HG02840 (cell line): ENCODE measurements at regions not wholly inside any gene's neighbourhood (a gene's known extent, or its start where the extent isn't known, plus 50 kb on each side); places are given as distances from the start of the nearest gene placed in this dataset.
"Not testable (repeated sequence)": the region's sequence is repeated elsewhere in the genome, so short reads cannot be mapped to it uniquely, and the experiment has no call there.

ENCODE experiments used
- ATAC-seq: cut with Tn5 transposase; IDR thresholded peaks from one replicate; pipeline ENCODE4 v1.9.1; 2021; ENCODE audit warnings: mild to moderate bottlenecking, moderate library complexity, moderate number of reproducible peaks; ENCODE audit not compliant: unreplicated experiment, low FRiP score

DNA sequence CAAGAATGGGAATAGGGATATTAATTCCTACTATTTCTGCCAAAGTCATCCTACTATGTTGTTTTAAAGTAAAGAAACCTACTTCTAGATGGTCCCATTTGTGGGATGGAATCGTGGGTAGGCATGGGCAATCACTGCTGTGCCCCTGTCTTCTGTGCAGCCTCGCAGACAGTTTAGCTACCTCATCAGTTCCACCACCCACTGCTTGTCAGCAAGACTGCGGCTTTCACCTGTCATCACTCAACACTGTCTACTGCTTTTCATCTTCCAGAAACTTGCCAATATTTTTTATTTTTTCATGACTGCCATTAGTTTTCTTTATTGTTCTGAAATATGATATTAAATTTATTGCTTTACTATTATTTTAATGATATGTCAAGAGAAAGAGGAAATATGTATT lies 368.1 kb upstream of the KYNU start:
- ATAC-seq: no peak

DNA sequence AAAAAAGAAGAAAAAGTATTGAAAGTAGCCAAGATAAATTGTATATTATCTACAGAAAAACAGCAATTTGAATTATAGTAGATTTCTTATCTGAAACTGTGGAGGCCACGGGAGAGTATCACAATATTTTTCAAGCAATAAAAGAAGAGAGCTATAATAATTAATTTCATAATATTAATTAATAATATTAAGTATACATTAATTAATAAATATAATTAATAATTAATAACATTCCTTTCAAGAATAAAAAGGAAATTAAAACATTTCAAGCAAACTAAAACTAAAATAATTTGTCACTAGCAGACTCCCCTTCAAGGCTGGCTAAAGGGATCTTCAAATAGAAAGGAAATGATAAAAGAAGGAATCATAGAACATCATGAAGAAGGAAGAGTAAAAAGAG lies 372.7 kb upstream of the KYNU start:
- ATAC-seq: no peak

DNA sequence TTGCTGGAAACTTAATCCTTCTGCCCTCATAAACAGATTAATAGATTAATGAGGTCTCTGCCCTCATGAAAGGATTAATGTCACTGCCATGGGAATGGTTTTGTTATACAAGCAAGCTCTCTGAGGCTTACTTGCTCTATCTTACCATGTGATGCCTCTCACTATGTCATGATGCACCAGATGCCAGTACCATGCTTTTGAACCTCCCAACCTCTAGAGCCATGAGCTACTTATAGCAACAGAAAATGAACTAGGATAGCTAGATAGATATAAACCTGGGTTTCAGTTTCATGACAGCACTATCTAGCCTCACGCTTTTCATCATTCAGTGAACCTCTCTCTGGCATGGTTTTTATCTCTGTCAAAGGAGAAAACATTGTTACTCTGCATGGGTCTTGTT lies 371.6 kb upstream of the LRP1B start:
- no peak for ATAC-seq

DNA sequence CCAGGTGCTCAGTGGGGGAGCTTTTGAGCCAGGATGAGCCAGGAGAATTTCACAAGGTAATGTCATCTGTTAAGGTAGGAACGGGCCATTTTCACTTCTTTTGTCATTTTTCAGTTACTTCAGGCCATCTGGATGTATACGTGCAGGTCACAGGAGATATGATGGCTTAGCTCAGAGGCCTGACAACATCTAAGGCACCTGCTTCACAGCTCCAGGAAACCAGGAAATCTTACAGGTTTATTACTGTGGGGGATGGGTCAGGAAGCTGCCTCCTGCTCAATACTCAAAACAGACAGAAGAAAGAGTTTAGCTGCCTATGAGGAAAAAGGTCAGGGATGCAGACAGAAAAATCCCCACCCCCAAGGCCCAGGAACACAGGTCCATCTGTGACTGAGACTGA lies 364.3 kb upstream of the LRP1B start:
- no peak for ATAC-seq

DNA sequence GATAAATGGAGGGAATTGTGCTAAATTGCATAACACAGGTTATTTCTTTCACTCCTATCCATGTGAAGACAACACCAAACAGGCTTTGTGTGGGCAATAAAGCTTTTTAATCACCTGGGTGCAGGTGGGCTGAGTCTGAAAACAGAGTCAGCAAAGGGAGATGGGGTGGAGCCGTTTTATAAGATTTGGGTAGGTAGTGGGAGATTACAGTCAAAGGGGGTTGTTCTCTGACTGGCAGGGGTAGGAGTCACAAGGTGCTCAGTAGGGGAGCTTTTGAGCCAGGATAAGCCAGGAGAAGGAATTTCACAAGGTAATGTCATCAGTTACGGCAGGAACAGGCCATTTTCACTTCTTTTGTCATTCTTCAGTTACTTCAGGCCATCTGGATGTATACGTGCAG lies 358.8 kb upstream of the LRP1B start:
- not testable (repeated sequence) for ATAC-seq

DNA sequence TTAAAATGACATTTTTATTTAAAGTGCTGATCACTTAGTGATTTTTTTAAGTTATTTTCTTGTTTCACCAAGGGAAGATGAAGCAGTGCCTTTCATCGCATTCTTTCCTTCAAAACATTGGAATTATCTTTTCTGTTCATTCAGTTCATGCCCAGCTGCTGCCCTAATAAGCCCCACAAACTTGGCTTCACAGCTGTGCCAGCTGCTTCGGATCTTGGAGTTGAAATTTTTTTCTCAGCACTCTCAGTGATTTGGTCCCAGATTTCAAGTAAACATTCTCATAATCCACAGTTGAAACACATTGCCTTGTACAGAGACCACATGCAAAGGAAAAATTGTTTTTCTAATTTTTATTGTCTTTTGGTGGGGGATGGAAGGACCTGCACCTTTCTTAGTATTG lies 353.3 kb upstream of the LRP1B start:
- no peak for ATAC-seq

DNA sequence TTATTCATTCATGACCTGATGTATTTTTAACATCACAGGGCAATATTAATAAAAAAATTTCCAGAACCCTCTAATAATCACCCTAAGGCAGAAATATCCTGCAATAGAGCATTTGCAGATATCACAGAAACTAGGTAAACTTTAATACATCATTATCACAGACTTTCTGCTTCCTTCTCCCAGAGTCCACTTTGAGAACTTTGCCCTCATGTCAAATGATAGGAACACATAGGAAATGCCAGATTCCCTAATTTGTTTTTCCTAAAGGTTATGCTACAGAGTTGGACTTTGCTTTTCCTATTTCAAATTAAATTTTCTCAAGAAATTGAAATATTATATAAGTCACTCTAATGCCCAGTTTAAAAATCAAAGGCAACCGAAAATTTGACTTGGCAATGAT lies 352.8 kb upstream of the LRP1B start:
- no peak for ATAC-seq

DNA sequence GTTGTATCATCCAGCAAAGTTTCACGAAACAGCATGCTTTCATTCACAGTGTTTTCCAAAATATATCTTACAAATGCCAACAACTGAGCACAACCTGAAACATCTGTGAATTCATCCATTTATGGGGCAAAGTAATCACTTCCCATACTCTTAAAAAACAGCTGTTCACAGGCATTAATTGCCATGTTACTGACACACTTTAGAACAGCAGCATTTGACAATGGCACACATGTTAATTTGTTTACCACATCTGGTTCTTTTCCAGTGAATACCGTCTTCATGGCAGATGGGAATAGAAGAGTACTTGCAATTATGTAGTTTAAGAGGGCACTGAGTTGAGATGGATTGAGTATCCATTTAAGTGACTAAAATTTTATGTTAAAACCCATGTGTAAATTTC lies 347.4 kb upstream of the LRP1B start:
- no peak for ATAC-seq

DNA sequence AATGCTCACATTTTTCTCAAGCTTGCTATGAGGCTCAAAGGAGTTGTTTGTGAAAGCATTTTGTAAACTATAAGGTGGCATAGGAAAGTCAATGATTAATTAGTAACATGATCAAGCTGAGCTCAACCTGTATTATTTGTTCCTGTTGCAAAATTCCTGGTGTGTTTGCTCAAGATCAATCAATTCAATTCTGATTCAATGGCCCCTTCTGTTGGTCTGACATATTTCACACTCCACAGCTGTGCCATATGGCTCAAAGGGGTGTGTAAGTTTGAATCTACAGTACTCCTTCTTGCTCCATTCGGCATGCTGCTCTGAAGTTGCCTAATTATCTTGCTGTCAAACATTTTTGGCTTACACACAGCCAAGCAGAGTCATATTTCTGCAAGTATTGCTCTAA lies 341.6 kb upstream of the LRP1B start:
- ATAC-seq: no peak

DNA sequence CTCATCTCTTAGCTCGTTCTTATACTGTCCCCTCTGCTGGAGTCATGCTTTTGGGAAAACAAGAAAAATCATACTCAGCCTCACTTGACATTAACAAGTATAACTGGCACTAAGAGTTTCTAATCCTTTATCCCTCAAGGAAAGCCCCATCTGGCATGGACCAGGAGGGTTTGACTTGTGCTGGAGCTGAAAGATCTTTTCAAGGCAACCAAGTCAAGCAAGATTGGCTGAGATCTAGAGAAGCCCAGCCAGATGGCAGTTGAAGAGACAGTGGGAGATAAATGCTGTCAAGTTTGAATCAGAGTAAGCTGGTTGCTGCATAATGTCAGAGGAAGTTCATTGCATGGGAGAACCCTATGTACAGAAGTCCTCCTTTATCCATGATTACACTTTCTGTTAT lies 336.5 kb upstream of the LRP1B start:
- ATAC-seq: no peak

DNA sequence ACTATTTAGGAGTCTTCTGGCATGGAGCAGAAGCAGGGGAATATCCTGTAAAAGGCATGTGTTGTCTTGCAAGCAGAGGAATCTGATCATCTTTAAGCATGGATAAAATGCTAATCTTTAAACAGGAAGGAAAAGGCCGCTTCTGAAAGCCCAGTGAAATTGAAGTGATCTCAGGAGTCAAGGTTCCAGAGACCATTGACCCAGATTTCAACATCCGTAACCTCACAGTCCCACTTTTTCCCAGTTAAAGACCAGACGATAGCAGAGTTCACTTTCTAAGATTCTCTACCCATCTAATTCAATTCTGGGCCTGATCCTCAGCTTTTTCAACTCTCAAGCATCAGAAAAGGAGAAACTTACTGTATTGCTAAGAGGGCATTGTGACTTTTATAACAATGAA lies 332.2 kb upstream of the LRP1B start:
- ATAC-seq: no peak

DNA sequence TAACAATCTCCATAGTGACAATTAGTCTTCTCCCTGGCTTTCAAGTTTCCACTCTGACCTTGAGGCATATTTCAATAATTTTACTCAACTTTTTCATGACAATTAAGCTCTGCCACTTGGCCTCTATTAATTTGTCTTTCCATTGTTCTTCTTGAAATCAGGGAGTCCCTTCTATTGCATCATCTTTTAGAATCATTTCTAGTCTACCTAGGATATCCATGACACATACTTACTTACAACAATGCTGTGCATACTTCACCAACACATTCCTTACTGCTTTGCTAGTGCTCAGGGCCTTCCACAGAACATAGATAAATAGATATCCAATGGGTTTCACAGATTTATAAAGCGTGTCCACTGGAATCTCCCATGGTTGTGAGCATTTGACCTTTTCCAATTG lies 331.5 kb upstream of the LRP1B start:
- ATAC-seq: no peak

DNA sequence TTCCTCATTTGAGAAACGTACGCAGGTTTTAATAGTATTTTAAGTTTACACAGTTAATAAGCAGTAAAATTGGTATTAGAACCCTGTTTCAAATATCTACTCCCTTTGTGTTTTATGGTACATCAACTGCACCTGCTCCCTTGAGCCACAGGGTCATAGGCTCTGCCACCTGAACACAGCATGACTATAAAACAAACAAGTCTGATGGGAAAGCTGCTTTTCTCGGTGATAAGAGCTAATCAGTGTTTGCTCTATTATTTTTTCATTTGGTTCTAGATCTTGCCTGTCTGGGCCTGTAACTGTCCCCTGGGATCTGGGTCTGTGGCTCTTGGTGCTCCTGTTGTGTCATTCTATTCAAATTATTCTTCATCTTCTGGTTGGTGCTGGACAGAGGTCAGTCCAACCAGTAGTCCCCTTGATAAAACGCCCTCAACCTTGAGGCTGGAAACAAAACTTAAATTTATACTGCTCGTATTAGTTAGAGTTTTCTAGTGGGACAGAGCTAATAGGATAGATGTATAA lies 314.8 kb upstream of the LRP1B start:
- no peak for ATAC-seq

DNA sequence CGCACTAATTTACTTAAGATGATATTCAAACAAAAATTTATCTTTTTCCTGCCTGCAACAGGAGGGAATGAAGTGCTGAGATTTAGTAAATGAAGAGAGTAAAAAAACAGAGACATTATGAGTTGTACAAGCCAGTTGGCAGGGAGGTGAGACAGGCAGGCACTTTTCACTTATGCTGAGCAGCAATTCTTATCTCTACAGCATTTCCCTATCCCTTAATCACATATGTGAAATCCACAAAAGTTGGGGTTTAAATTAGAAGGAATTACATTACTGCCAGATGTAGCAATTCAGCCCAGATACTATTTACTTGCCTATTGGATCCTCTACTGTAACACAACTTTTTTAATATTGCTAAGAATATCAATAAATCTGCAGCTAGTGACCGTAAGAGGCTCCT lies 314.2 kb upstream of the LRP1B start:
- no peak for ATAC-seq

DNA sequence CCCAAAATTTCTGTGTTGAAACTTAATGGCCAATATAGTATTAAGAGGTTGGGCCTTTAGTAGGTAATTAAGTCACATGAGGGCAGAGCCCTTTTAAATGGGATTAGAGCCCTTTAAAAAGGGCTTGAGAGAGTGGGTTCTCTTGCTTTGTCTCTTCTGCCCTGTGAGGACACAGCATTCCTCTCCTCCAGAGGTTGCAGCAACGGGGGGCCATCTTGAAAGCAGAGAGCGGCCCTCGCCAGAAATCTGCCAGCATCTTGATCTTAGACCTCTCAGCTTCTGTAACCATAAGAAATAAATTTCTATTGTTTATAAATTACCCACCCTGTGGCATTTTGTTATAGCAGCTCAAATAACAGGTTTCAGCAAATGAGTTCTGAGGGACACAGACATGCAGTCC lies 305.0 kb upstream of the LRP1B start:
- ATAC-seq: no peak

DNA sequence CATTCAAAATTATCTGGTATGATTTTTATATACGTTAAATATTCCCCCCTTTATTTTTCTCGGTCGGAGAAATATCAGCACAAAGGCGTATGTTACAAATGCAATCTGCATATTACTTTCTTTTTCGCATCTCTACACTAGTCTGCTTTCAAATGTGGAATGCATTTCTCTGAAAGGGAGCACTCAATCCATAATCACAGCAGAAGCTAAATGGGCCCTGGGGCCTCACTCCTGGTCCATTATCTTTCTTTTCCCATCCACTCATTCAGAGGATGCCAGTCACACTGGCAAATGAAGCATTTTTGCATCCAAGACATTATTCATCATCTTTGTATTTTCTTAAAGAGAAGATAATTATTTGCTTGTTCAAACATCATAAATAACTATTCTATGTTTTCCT lies 295.2 kb upstream of the LRP1B start:
- no peak for ATAC-seq

DNA sequence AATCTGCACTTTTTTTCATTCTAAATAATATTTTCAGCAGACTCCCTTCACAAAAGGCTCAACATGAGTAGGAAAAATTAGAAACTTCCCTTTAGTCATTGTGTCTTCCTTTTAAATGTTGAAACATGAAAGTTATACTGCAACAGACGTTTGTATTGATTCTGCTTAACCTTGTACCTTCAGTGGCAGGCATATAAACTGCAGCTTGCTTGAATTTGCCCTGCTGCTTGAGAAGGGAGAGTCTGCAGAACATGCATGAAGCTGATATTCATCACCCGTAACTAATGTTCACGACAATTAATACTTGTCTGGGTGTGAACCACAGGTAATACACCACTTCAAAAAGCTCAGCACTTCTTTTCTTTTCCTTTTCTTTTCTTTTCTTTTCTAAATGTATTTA lies 294.7 kb upstream of the LRP1B start:
- no peak for ATAC-seq

DNA sequence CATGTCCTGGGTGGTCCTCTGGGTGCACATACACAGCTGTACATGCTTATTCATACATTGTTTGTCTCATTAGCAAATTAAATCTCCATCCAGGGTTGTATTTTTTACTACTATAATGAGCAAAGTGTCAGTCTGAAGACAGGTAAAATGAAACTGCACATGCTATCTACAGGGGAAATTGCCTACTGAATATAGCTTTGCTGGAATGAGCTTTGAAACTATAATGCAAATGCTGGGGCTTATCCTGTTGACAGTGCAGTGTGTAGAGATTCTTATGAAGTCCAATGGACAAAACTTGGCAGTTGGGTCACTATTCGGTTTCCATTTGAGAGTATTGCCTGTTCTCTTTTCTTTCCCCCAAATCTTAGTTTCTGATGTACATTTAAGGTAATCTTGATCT lies 292.8 kb upstream of the LRP1B start:
- ATAC-seq: no peak

DNA sequence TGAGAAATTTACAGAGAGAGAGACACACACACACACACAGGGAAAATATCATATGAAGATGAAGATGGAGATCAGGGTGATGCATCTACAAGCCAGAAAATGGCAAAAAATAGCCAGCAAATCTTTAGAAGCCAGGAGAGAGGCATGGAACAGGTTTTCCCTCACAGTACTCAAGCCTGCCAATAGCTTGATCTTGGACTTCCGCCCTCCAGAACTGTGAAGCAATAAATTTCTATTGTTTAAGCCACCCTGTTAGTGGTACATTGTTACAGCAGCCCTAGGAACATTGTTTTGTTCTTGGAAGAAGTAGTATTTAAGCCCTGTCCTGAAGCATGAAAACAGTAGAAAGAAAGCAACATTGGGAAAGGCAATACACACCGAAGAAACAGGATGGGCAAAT lies 292.0 kb upstream of the LRP1B start:
- ATAC-seq: no peak

DNA sequence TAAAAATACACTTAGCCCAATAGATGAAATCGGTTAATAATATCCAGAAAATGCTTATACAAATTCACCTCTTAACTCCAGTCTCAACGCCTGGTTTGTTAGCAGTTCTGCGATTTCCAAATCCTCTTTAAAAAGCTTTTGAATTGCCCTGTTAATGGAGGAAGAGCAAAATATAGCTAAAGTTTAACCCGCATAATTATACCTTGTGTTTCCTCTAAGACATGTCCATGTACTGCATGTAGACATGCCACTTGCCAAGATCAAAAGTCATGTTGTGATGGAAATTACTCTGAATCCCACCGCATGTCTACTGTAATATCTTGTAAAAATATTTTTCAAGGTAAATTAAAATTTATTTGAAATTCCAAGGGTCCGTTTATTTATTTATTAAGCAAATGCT lies 291.2 kb upstream of the LRP1B start:
- no peak for ATAC-seq

DNA sequence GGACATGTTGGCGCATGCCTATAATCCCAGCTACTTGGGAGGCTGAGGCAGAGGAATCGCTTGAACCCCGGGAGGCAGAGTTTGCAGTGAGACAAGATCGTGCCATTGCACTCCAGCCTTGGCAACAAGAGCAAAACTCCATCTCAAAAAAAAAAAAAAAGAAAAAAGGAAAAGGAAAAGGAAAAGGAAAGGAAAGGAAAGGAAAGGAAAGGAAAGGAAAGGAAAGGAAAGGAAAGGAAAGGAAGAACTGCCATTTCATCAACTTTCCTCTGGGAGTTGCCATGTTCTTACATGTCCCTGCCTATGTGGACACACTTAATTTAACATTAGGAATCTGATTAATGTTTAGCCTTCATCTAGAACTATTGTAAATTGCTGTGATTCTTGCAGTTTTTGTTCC lies 287.9 kb upstream of the LRP1B start:
- ATAC-seq: not testable (repeated sequence)

DNA sequence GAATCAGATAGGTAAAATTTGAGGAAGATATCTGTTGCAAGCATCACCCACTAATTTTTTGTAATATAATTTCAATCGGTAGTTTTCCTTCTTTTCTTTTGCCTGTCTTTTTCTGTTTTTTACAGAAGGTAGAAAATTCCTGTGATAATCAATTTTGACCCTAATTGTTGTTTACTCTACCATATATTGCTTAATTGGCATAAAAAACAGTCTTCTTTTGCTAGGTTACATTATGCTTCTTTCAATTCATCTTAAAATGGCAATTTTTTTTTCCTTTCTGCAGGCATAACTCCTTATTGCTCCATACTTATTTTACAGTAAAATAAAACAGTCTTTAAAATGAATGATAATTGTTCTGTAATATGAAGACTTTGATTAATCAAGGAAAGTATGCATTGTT lies 286.2 kb upstream of the LRP1B start:
- ATAC-seq: no peak

DNA sequence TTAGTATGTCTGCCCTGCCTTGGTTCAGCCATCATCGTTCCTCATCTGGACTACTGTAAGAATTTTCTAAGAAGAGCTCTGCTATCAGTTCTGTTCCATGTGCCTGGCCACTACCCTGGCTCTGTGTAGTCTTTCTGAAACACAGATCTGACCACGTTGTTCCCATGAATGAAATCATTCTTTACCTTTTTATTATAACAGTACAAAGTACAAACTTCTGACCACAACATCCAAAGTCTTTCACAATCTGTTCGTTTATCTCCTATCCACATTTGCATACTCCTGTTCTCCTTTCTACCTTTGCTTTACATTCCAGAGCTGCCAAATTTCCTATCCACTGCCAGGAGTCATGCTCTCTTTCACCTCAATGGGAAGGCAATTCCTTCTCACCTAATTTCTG lies 284.6 kb upstream of the LRP1B start:
- no peak for ATAC-seq
